HepG2 (cell line): ENCODE measurements at regions not wholly inside any gene's neighbourhood (a gene's known extent, or its start where the extent isn't known, plus 50 kb on each side); places are given as distances from the start of the nearest gene placed in this dataset.

Experiments
- ATAC-seq: fragments of 200-7000 bp; cut with Tn5 transposase; 3 replicates; pipeline ENCODE4 v1.9.1; 2020; ENCODE audit warnings: mild to moderate bottlenecking, moderate library complexity
- BruUV-seq: library from RNA; stranded (reverse); fragments of 400-500 nt; replicated peaks from 2 replicates; lab custom pipeline; 2021; lab: Mats Ljungman, UMichigan
- CTCF ChIA-PET: fragments of 300-600 bp; formaldehyde crosslinking; extraction: SDS; loops from one replicate; lab custom pipeline; 2021; ENCODE audit warnings: low total read pairs, inconsistent platforms, low intra/inter-chr PET ratio; lab: Yijun Ruan, JAX
- POLR2A ChIA-PET: fragments of 350-600 bp; sonication (Branson Sonifier 250); formaldehyde crosslinking; loops from one replicate; lab custom pipeline; 2020; ENCODE audit warnings: antibody characterized with exemption, inconsistent platforms; lab: Yijun Ruan, JAX
- DNase-seq: peaks from one replicate; pipeline ENCODE4 v3.0.0-alpha.2; 2015; ENCODE audit warnings: low spot score
- FAIRE-seq: peaks from 3 replicates; lab custom pipeline; 2011; peaks lifted over from hg19 to GRCh38; lab: Jason Lieb, UNC
- H2AFZ ChIP-seq: one replicate; pipeline ENCODE4 v1.6.1; 2011; ENCODE audit warnings: low read length, inconsistent platforms
- H3K27ac ChIP-seq: fragments of 300-600 bp; 3 replicates; pipeline ENCODE4 v1.8.0; 2011; ENCODE audit warnings: mixed run types, mild to moderate bottlenecking, mixed read lengths, low read length, inconsistent platforms; ENCODE audit not compliant: insufficient read depth; ENCODE audit errors: extremely low read length
- H3K27me3 ChIP-seq, 2 experiments: fragments of 200-600 bp in 1 of 2; 2 replicates in 1 of 2; 3 replicates in 1 of 2; pipeline versions ENCODE4 v1.6.0 to v1.8.0; 2011; ENCODE audit warnings: low read length in 2 of 2, mild to moderate bottlenecking in 2 of 2, moderate library complexity in 2 of 2, inconsistent platforms in 1 of 2; ENCODE audit not compliant: insufficient read depth in 2 of 2, control insufficient read depth in 1 of 2
- H3K36me3 ChIP-seq, 2 experiments: fragments of 200-600 bp in 1 of 2; replicated peaks in 1 of 2; 2 replicates in 1 of 2; 3 replicates in 1 of 2; pipeline versions ENCODE4 v1.5.1 to v1.8.0; 2011; ENCODE audit warnings: low read length in 2 of 2, inconsistent platforms in 1 of 2; ENCODE audit not compliant: insufficient read depth in 2 of 2, control insufficient read depth in 1 of 2
- H3K4me1 ChIP-seq: 2 replicates; pipeline ENCODE4 v1.5.1; 2012; ENCODE audit warnings: low read length, inconsistent platforms; ENCODE audit not compliant: insufficient read depth
- H3K4me2 ChIP-seq: 2 replicates; pipeline ENCODE4 v1.6.0; 2011; ENCODE audit warnings: low read depth, low read length, inconsistent platforms
- H3K4me3 ChIP-seq, 3 experiments: fragments of 200-600 bp in 1 of 3; sonication (generic), shearing (Covaris generic) in 1 of 3; replicated peaks in 1 of 3; 2 replicates each; pipeline ENCODE4 v1.5.1; 2011 to 2016; ENCODE audit warnings: low read length in 3 of 3, inconsistent platforms in 2 of 3, low read depth in 2 of 3, mild to moderate bottlenecking in 2 of 3, control low read depth in 1 of 3, mixed read lengths in 1 of 3; ENCODE audit not compliant: insufficient read depth in 1 of 3
- H3K79me2 ChIP-seq: one replicate; pipeline ENCODE4 v1.6.1; 2011; ENCODE audit warnings: low read length, inconsistent platforms; ENCODE audit not compliant: insufficient read depth
- H3K9ac ChIP-seq: 2 replicates; pipeline ENCODE4 v1.6.0; 2011; ENCODE audit warnings: mild to moderate bottlenecking, low read depth, low read length, inconsistent platforms; ENCODE audit not compliant: insufficient read depth
- H3K9me3 ChIP-seq: 2 replicates; pipeline ENCODE4 v1.5.1; 2012; ENCODE audit warnings: mild to moderate bottlenecking, low read length
- H4K20me1 ChIP-seq: 2 replicates; pipeline ENCODE4 v1.6.0; 2011; ENCODE audit warnings: inconsistent platforms, mild to moderate bottlenecking, low read length, moderate library complexity; ENCODE audit not compliant: insufficient read depth
- ATF5 ChIP-seq: sonication (generic); formaldehyde crosslinking; IDR thresholded peaks from 2 replicates; pipeline ENCODE4 v1.4.0; 2020; ENCODE audit warnings: mild to moderate bottlenecking, low read depth, missing genetic modification reagents
- GTF2F1 ChIP-seq: fragments of 150-350 bp; IDR thresholded peaks from 2 replicates; pipeline ENCODE4 v1.6.1; 2014; ENCODE audit warnings: low read length
- HDAC1 ChIP-seq: sonication (generic); formaldehyde crosslinking; IDR thresholded peaks from 2 replicates; pipeline ENCODE4 v1.5.1; 2020; ENCODE audit warnings: mild to moderate bottlenecking, missing genetic modification reagents
- HNRNPL ChIP-seq: fragments of 200-400 bp; formaldehyde crosslinking; IDR thresholded peaks from 2 replicates; pipeline ENCODE4 v1.6.1; 2017; ENCODE audit warnings: mild to moderate bottlenecking, low read depth, low read length
- POLR2AphosphoS2 ChIP-seq: IDR thresholded peaks from 2 replicates; pipeline ENCODE4 v1.6.1; 2011; ENCODE audit warnings: low read depth, low read length, improper control_type of control experiment
- PRDM15 ChIP-seq: sonication (generic); formaldehyde crosslinking; IDR thresholded peaks from 2 replicates; pipeline ENCODE4 v1.4.0; 2020; ENCODE audit warnings: missing genetic modification reagents
- REL ChIP-seq: sonication (generic); formaldehyde crosslinking; conservative IDR thresholded peaks from 2 replicates; pipeline ENCODE4 v1.8.0; 2022; ENCODE audit warnings: mild to moderate bottlenecking, missing genetic modification reagents, moderate library complexity
- YY1 ChIP-seq: IDR thresholded peaks from 2 replicates; pipeline ENCODE4 v1.6.1; 2011; ENCODE audit warnings: low read length, low read depth, moderate library complexity, mild to moderate bottlenecking; ENCODE audit not compliant: insufficient read depth, insufficient replicate concordance
- ZKSCAN5 ChIP-seq: sonication (generic); formaldehyde crosslinking; IDR thresholded peaks from 2 replicates; pipeline ENCODE4 v1.5.1; 2020; ENCODE audit warnings: mild to moderate bottlenecking, missing genetic modification reagents
- ZNF24 ChIP-seq: fragments of 450-650 bp; IDR thresholded peaks from 2 replicates; pipeline ENCODE4 v1.6.1; 2017; ENCODE audit warnings: antibody characterized with exemption, mild to moderate bottlenecking
- ZNF7 ChIP-seq: IDR thresholded peaks from 2 replicates; pipeline ENCODE4 v1.6.1; 2016; ENCODE audit warnings: missing biosample characterization, missing genetic modification reagents
- ZSCAN29 ChIP-seq: sonication (generic); formaldehyde crosslinking; conservative IDR thresholded peaks from 2 replicates; pipeline ENCODE4 v1.4.0; 2020; ENCODE audit warnings: mild to moderate bottlenecking, missing genetic modification reagents
- WGBS: methylation state at CpG from one replicate; pipeline ENCODE4 v1.1.6; 2017; ENCODE audit warnings: low lambda C conversion rate; 5-methylcytosine and 5-hydroxymethylcytosine counted together
- in situ Hi-C: cut with HindIII; loops from 2 replicates; pipeline ENCODE4 v1.10.0; 2017; ENCODE audit warnings: low pct_unique_long_range_greater_than_20kb; ENCODE audit not compliant: extremely low pct_ligation_motif_present
- intact Hi-C: fragments of 100-400 bp; cut with micrococcal nuclease; formaldehyde crosslinking; loops from one replicate; pipeline ENCODE4 v1.10.0; 2022; ENCODE audit not compliant: unreplicated experiment
- TF ChIP-seq, protein P1 (sequence below): IDR thresholded peaks from 2 replicates; pipeline ENCODE4 v1.6.1; 2016; ENCODE audit warnings: mild to moderate bottlenecking, missing biosample characterization, missing genetic modification reagents
- TF ChIP-seq, protein P2 (sequence below): IDR thresholded peaks from 2 replicates; pipeline ENCODE4 v1.6.1; 2012; ENCODE audit warnings: low read depth, low read length, improper control_type of control experiment

GRCh38 chr20:55058938-55059337 is 583.5 kb downstream of the DOK5 start (continued):
- TF ChIP-seq, protein P1, sequence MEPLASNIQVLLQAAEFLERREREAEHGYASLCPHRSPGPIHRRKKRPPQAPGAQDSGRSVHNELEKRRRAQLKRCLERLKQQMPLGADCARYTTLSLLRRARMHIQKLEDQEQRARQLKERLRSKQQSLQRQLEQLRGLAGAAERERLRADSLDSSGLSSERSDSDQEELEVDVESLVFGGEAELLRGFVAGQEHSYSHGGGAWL (CRISPR knock-in tag): no peak
- TF ChIP-seq REL (CRISPR knock-in tag): no peak
- no peak for TF ChIP-seq HDAC1 (CRISPR knock-in tag)
- TF ChIP-seq HNRNPL: no peak
- TF ChIP-seq PRDM15 (CRISPR knock-in tag): no peak
- TF ChIP-seq, protein P2, sequence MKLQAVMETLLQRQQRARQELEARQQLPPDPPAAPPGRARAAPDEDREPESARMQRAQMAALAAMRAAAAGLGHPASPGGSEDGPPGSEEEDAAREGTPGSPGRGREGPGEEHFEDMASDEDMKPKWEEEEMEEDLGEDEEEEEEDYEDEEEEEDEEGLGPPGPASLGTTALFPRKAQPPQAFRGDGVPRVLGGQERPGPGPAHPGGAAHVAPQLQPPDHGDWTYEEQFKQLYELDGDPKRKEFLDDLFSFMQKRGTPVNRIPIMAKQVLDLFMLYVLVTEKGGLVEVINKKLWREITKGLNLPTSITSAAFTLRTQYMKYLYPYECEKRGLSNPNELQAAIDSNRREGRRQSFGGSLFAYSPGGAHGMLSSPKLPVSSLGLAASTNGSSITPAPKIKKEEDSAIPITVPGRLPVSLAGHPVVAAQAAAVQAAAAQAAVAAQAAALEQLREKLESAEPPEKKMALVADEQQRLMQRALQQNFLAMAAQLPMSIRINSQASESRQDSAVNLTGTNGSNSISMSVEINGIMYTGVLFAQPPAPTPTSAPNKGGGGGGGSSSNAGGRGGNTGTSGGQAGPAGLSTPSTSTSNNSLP: no peak
- TF ChIP-seq, all 625 proteins: peak for 0

- ChIA-PET CTCF (no interaction called here), POLR2A (no interaction called here)
- Histone ChIP-seq H3K4me3 (no peak overlapping the region), H3K9me3 (peaks cover 95% of the 10 kb centered on the region), H3K79me2 (no peaks in the 10 kb centered on the region), H3K4me2 (no peak overlapping the region), H3K4me1 (no peaks in the 10 kb centered on the region), H4K20me1 (no peaks in the 10 kb centered on the region), H3K27ac (no peak overlapping the region), H3K36me3 (no peaks in the 10 kb centered on the region), H2AFZ (no peak overlapping the region), H3K27me3 (no peaks in the 10 kb centered on the region), H3K9ac (no peak overlapping the region)
- no peak for TF ChIP-seq ZKSCAN5
- no peak for TF ChIP-seq POLR2AphosphoS2
- TF ChIP-seq ZSCAN29: no peak
- no peak for TF ChIP-seq GTF2F1
- TF ChIP-seq ZNF7 (CRISPR knock-in tag): peak; percentile 70; the same call in 1 of the 2 replicates
- TF ChIP-seq YY1: no peak
- TF ChIP-seq ATF5 (CRISPR knock-in tag): no peak
- no peak for TF ChIP-seq ZNF24
- FAIRE-seq: peak; percentile 4
- no peak for DNase-seq
- ATAC-seq: no peak
- intact Hi-C loops: no loop called here
- BruUV-seq: no TSS peak
- 0% methylated on average over 2 of the region's 2 CpGs for WGBS
- in situ Hi-C loops: no loop called here
These were observed 582.5 kb downstream of the DOK5 start for GRCh38 chr20:55057779-55058415.
